ACC112 (cell line): ENCODE measurements at regions not wholly inside any gene's neighbourhood (a gene's known extent, or its start where the extent isn't known, plus 50 kb on each side); places are given as distances from the start of the nearest gene placed in this dataset.

ENCODE experiments used
- H2AFZ ChIP-seq: fragments of 200-600 bp; sonication (generic); one replicate; pipeline ENCODE4 v1.6.0; 2017; ENCODE audit warnings: antibody characterized with exemption, low read length; ENCODE audit not compliant: unreplicated experiment
- H3K27ac ChIP-seq: fragments of 200-600 bp; sonication (generic); 2 replicates; pipeline ENCODE4 v1.5.1; 2014; ENCODE audit warnings: low read depth, mild to moderate bottlenecking, antibody characterized with exemption, low read length, moderate library complexity
- H3K27me3 ChIP-seq: fragments of 200-600 bp; sonication (generic); 2 replicates; pipeline ENCODE4 v1.6.1; 2014; ENCODE audit warnings: mild to moderate bottlenecking, antibody characterized with exemption, low read length, moderate library complexity, mixed read lengths; ENCODE audit not compliant: insufficient read depth
- H3K36me3 ChIP-seq: fragments of 200-600 bp; sonication (generic); 2 replicates; pipeline ENCODE4 v1.6.1; 2016; ENCODE audit warnings: mild to moderate bottlenecking, antibody characterized with exemption, low read length, moderate library complexity, mixed read lengths; ENCODE audit not compliant: insufficient read depth
- H3K4me1 ChIP-seq: fragments of 200-600 bp; sonication (generic); one replicate; pipeline ENCODE4 v1.6.1; 2016; ENCODE audit warnings: low read length, mixed read lengths; ENCODE audit not compliant: insufficient read depth, unreplicated experiment, control insufficient read depth
- H3K4me3 ChIP-seq: fragments of 200-600 bp; sonication (generic); 2 replicates; pipeline ENCODE4 v1.5.1; 2014; ENCODE audit warnings: mild to moderate bottlenecking, low read depth, low read length
- H3K79me2 ChIP-seq: fragments of 200-600 bp; sonication (generic); one replicate; pipeline ENCODE4 v1.6.0; 2016; ENCODE audit warnings: low read length; ENCODE audit not compliant: control insufficient read depth, unreplicated experiment, insufficient read depth

DNA sequence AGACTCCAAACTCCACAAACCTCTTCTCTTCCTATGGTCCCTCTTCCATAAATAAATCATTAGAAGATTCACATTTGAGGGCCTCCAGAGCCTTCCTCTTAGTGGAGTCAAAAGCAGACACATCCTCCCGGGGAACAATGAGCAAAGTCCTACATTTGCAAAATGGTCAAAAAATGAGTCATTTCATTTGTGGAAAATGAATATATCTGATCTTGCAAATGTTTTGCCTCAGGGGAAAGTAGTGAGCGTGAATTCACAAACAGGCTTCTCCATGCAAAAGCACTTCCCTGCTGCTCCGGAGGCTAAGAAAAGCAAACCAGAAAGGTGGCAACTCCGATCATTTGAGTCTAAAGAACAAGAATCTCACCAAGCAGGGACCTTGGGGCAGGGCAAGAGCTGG lies 86.7 kb upstream of the IQSEC1 start:
- Histone ChIP-seq H3K4me1 (no peaks in the 10 kb centered on the region), H2AFZ (no peak overlapping the region), H3K27ac (no peak overlapping the region), H3K36me3 (no peaks in the 10 kb centered on the region), H3K27me3 (peaks cover 77% of the 10 kb centered on the region), H3K79me2 (no peaks in the 10 kb centered on the region), H3K4me3 (no peak overlapping the region)

- Histone ChIP-seq H3K36me3 (no peaks in the 10 kb centered on the region), H3K4me3 (no peak overlapping the region), H3K79me2 (no peaks in the 10 kb centered on the region), H2AFZ (no peak overlapping the region), H3K27me3 (peaks cover 74% of the 10 kb centered on the region), H3K27ac (no peak overlapping the region), H3K4me1 (no peaks in the 10 kb centered on the region)
Measured at GRCh38 chr3:13158871-13159270, 85.6 kb upstream of the IQSEC1 start.

- no peaks in the 10 kb centered on the region for H3K79me2 ChIP-seq
- H2AFZ ChIP-seq: no peak overlapping the region
- H3K27me3 ChIP-seq: peaks cover 69% of the 10 kb centered on the region
- no peaks in the 10 kb centered on the region for H3K36me3 ChIP-seq
- H3K4me1 ChIP-seq: no peaks in the 10 kb centered on the region
- H3K27ac ChIP-seq: no peak overlapping the region
- H3K4me3 ChIP-seq: no peak overlapping the region
Measured at GRCh38 chr3:13158408-13158807, 85.2 kb upstream of the IQSEC1 start.

GRCh38 chr3:13157986-13158385 lies 84.8 kb upstream of the IQSEC1 start:
- Histone ChIP-seq H3K4me3 (no peak overlapping the region), H3K27ac (no peak overlapping the region), H3K4me1 (no peaks in the 10 kb centered on the region), H3K27me3 (peaks cover 65% of the 10 kb centered on the region), H3K36me3 (no peaks in the 10 kb centered on the region), H2AFZ (no peak overlapping the region), H3K79me2 (no peaks in the 10 kb centered on the region)

GRCh38 chr3:13152826-13153710 lies 79.8 kb upstream of the IQSEC1 start:
- Histone ChIP-seq H2AFZ (no peak overlapping the region), H3K4me3 (no peak overlapping the region), H3K36me3 (no peaks in the 10 kb centered on the region), H3K79me2 (no peaks in the 10 kb centered on the region), H3K27me3 (peaks cover 49% of the 10 kb centered on the region), H3K27ac (no peak overlapping the region), H3K4me1 (no peaks in the 10 kb centered on the region)

GRCh38 chr3:13150624-13151023 lies 77.4 kb upstream of the IQSEC1 start:
- no peak overlapping the region for H3K4me3 ChIP-seq
- H3K79me2 ChIP-seq: no peaks in the 10 kb centered on the region
- no peaks in the 10 kb centered on the region for H3K36me3 ChIP-seq
- no peak overlapping the region for H2AFZ ChIP-seq
- peaks cover 30% of the 10 kb centered on the region for H3K27me3 ChIP-seq
- H3K4me1 ChIP-seq: no peaks in the 10 kb centered on the region
- H3K27ac ChIP-seq: no peak overlapping the region

- Histone ChIP-seq H3K4me1 (no peaks in the 10 kb centered on the region), H3K27me3 (peaks cover 32% of the 10 kb centered on the region)
Measured at GRCh38 chr3:13149330-13150108, 76.3 kb upstream of the IQSEC1 start.

GRCh38 chr3:13148561-13149329 lies 75.5 kb upstream of the IQSEC1 start:
- Histone ChIP-seq H3K4me1 (no peaks in the 10 kb centered on the region), H2AFZ (no peak overlapping the region), H3K27me3 (peaks cover 38% of the 10 kb centered on the region), H3K79me2 (no peaks in the 10 kb centered on the region), H3K36me3 (no peaks in the 10 kb centered on the region), H3K27ac (no peak overlapping the region), H3K4me3 (no peak overlapping the region)

More at GRCh38 chr3:13149330-13150108, 76.3 kb upstream of the IQSEC1 start:
- Histone ChIP-seq H2AFZ (peak overlapping the region; percentile 38), H3K4me3 (peak overlapping the region; percentile 40; the same call in 1 of the 2 replicates), H3K79me2 (no peaks in the 10 kb centered on the region), H3K27ac (no peak overlapping the region), H3K36me3 (no peaks in the 10 kb centered on the region)

- no peak overlapping the region for H3K27ac ChIP-seq
- H3K4me1 ChIP-seq: no peaks in the 10 kb centered on the region
- H3K4me3 ChIP-seq: no peak overlapping the region
- H2AFZ ChIP-seq: no peak overlapping the region
- H3K27me3 ChIP-seq: peaks cover 44% of the 10 kb centered on the region
- no peaks in the 10 kb centered on the region for H3K36me3 ChIP-seq
- no peaks in the 10 kb centered on the region for H3K79me2 ChIP-seq
Measured at GRCh38 chr3:13148126-13148525, 74.9 kb upstream of the IQSEC1 start.

DNA sequence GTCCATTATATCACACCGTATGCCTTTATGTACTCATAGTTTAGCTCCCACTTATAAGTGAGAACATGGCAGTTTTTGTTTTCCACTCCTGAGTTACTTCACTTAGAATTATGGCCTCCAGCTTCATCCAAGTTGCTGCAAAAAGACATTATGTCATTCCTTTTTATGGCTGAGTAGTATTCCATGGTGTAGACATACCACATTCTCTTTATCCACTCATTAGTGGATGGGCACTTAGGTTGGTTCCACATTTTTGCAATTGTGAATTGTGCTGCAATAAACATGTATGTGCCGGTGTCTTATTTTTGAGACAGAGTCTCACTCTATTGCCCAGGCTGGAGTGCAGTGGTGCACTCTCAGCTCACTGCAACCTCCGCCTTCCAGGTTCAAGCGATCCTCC lies 74.1 kb upstream of the IQSEC1 start:
- H3K4me1 ChIP-seq: no peaks in the 10 kb centered on the region
- H3K79me2 ChIP-seq: no peaks in the 10 kb centered on the region
- H2AFZ ChIP-seq: no peak overlapping the region
- H3K27ac ChIP-seq: no peak overlapping the region
- no peaks in the 10 kb centered on the region for H3K36me3 ChIP-seq
- H3K27me3 ChIP-seq: peaks cover 52% of the 10 kb centered on the region
- H3K4me3 ChIP-seq: no peak overlapping the region
